ENCODE measurements at regions not wholly inside any gene's neighbourhood (a gene's known extent, or its start where the extent isn't known, plus 50 kb on each side); places are given as distances from the start of the nearest gene placed in this dataset.

DNA sequence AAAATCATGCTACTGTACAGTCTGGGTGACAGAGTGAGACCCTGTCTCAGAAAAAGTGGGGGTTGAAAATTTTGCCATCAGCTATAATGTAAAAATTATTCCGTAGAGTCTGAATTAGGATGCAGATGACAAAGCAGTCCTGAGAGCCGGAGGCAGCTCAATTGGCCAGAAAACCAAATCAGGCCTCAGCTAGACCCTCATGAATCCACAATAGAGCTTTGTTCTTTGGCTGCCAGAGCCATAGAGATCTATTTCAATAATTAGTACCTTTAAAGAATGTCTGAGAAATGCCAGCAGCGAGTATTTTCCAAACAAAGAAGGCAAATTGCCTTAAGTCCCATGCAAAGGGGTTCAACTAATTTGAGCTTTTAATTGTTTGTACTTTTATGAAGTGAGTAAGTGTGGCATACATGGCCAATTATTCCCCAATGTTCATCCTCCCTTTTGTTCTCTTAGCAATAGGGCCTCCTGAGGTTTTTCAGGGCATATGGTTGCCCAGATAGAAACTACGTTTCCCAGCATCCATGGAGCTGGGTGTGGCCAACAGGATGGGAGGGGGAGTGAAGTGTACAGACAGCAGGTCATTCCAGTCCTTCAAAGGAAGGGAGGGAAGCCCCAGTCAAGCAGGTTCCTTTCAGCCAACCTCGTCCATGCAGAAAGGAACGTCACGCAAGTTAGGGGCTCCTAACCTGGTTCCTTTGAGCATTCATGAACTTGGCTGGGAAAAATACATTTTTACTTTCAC lies 211.3 kb upstream of the APCDD1 start:
- no peak for DNase-seq (ENCODE audit: low read depth, low spot score)
- Histone ChIP-seq H3K4me3 (no peak overlapping the region), H3K9me3 (ENCODE audit: low read depth, low read length) (no peaks in the 10 kb centered on the region), H3K9ac (ENCODE audit: insufficient read length) (no peak overlapping the region), H3K27ac (peak overlapping the region; percentile 37; the same call in 1 of the 2 replicates), H3K36me3 (ENCODE audit: insufficient read depth, low read length) (no peaks in the 10 kb centered on the region)
- TF ChIP-seq EZH2 (IDR thresholded peaks at IDR 0.05), result no peak
- TF ChIP-seq POLR2AphosphoS5 (IDR thresholded peaks at IDR 0.05; ENCODE audit: borderline replicate concordance, low read depth, low read length), result no peak
- no peak for TF ChIP-seq FOXP2 (optimal IDR thresholded peaks at IDR 0.05; ENCODE audit: control extremely low read depth, extremely low read length, insufficient read depth)

DNA sequence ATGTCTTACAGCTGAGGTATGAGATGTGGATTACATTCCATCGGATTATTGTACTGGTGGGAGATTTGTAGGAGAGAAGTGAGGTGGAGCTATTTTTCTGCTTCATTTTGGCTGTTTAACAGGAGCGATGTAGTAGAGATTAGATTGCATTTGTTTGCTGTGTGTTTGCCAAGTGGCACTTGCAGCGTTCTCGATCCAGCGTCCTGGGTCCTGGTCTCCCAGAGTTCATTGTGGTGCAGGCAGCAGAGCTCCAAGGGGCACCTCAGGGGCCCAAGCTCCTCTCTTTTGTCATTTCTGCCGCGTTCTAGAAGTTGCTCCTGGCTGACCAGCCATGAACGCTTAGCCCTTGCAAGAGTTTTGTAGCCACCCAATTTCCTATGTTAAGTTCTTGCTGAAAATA lies 210.1 kb upstream of the APCDD1 start:
- no peaks in the 10 kb centered on the region for H3K9me3 ChIP-seq (ENCODE audit: low read depth, low read length)
- no peak overlapping the region for H3K4me3 ChIP-seq
- DNase-seq (ENCODE audit: low read depth, low spot score), result no peak
- no peak overlapping the region for H3K9ac ChIP-seq (ENCODE audit: insufficient read length)
- no peaks in the 10 kb centered on the region for H3K36me3 ChIP-seq (ENCODE audit: insufficient read depth, low read length)
- TF ChIP-seq POLR2AphosphoS5 (IDR thresholded peaks at IDR 0.05; ENCODE audit: borderline replicate concordance, low read depth, low read length), result no peak
- TF ChIP-seq EZH2 (IDR thresholded peaks at IDR 0.05), result no peak
- TF ChIP-seq FOXP2 (optimal IDR thresholded peaks at IDR 0.05; ENCODE audit: control extremely low read depth, extremely low read length, insufficient read depth), result no peak
- H3K27ac ChIP-seq, result no peak overlapping the region

DNA sequence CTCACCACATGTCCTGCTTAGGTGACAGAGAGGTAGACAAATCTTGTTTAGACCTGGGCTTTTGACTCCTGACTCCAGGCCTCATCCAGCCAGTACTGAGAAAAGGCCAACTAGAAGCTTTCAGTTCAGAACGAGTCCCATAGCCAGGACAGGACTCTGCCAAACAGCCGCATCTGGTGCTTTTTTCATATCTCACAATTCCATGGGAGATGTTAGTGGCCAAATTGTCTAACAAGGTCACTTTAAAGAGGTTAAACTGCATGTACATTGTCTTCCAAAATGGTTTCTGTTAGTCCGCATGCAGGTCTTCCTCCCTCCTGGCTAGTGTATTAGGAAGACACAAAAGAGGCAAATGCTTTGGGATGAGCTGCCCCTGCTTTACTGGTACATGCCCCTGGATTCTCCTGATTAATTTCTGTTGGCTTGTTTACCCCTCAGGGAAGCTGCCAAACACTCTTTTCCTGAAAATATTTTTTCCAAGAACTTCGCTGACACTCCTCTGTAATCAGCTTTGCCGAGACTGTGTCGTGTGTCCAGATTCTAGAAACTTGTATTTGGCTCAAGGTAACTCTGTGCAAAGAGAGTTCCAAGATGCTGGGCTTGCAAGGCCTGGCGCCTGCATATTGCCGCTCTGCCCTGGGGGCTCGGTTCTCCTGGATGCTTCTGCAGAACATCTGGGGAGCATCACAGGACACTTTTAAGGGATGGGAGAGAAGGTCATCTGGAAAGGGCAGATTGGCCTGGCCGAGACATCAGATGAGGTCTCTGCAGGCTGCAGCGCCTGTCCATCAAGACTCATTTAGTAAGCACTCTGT lies 209.2 kb upstream of the APCDD1 start:
- Histone ChIP-seq H3K4me3 (no peak overlapping the region), H3K9ac (ENCODE audit: insufficient read length) (no peak overlapping the region), H3K27ac (no peak overlapping the region), H3K36me3 (ENCODE audit: insufficient read depth, low read length) (no peaks in the 10 kb centered on the region), H3K9me3 (ENCODE audit: low read depth, low read length) (no peaks in the 10 kb centered on the region)
- DNase-seq (ENCODE audit: low read depth, low spot score), result no peak
- TF ChIP-seq FOXP2 (optimal IDR thresholded peaks at IDR 0.05; ENCODE audit: control extremely low read depth, extremely low read length, insufficient read depth) (no peak), EZH2 (IDR thresholded peaks at IDR 0.05) (no peak), POLR2AphosphoS5 (IDR thresholded peaks at IDR 0.05; ENCODE audit: borderline replicate concordance, low read depth, low read length) (no peak)

DNA sequence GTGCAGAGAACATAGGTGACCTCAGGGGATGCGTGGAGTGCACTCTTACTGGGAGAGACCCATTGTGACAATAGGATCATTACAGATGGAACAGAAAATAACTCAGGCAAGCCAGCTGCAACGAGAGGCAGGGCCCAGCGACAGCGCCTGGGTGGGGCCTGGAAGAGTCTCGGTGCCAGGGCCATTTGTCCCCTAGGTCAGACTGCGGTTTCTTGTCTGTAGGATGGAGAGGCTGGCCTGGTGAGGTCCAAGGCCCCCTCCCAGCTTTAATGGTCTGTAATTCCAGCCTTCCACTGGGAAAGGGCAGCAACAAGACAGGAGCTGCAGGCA lies 208.6 kb upstream of the APCDD1 start:
- Histone ChIP-seq H3K4me3 (no peak overlapping the region), H3K9me3 (ENCODE audit: low read depth, low read length) (no peaks in the 10 kb centered on the region), H3K36me3 (ENCODE audit: insufficient read depth, low read length) (no peaks in the 10 kb centered on the region), H3K9ac (ENCODE audit: insufficient read length) (no peak overlapping the region), H3K27ac (no peak overlapping the region)
- DNase-seq (ENCODE audit: low read depth, low spot score), result no peak
- no peak for TF ChIP-seq FOXP2 (optimal IDR thresholded peaks at IDR 0.05; ENCODE audit: control extremely low read depth, extremely low read length, insufficient read depth)
- TF ChIP-seq EZH2 (IDR thresholded peaks at IDR 0.05), result no peak
- TF ChIP-seq POLR2AphosphoS5 (IDR thresholded peaks at IDR 0.05; ENCODE audit: borderline replicate concordance, low read depth, low read length), result no peak

DNA sequence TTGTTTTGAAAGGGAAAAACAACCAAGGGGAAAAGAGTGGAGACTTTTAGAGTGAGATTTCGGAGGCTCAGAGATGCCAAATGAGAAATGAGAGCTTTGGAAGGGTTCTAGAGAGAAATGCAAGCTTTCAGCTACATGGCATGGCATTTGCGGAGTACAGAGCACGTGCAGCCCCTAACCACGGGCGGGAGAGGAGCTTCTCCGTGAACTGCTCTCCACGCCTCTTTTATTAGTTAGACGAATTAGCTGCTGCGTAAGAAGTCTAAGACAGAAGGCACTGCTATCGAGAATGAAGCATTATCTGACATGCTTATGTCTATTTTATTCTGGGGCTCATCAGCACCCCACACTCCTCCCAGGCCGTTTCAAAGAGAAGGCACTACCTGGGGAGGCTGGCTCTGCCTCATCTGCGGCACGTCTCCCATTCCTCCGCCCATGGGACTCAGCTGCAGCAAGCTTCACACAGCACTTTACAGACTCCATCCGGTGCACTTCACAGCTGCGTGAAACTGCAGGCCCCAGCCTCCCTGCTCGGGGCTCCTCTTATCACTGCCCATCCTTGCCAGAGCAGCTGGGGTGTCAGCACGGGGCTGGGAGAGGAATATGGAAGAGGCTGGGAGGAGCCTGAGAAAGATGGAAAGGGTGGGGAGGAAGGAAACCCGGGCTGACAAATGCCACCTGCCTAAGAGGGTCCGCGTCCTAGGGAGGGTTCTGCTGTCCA lies 207.3 kb upstream of the APCDD1 start:
- no peak for DNase-seq (ENCODE audit: low read depth, low spot score)
- H3K36me3 ChIP-seq (ENCODE audit: insufficient read depth, low read length), result no peaks in the 10 kb centered on the region
- TF ChIP-seq POLR2AphosphoS5 (IDR thresholded peaks at IDR 0.05; ENCODE audit: borderline replicate concordance, low read depth, low read length) (no peak), EZH2 (IDR thresholded peaks at IDR 0.05) (no peak), FOXP2 (optimal IDR thresholded peaks at IDR 0.05; ENCODE audit: control extremely low read depth, extremely low read length, insufficient read depth) (no peak)

DNA sequence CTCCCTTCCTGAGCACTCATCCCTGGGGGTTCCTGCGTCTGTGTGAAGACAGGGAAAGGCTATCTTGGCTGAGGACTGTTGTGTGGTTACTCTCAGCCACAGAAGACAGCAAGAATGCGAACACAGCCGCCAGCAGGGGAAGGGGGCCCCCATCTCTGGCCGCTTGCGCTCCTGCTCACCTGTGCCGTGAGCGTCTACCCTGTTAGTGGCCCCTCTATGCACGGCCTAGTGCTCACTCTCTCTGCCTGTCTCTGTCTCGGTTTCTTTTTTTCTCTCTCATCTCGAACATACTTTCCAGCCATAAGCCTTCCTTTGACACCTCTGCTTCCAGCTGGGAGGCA lies 206.7 kb upstream of the APCDD1 start:
- no peaks in the 10 kb centered on the region for H3K9me3 ChIP-seq (ENCODE audit: low read depth, low read length)
- no peak overlapping the region for H3K27ac ChIP-seq
- no peak for DNase-seq (ENCODE audit: low read depth, low spot score)
- TF ChIP-seq POLR2AphosphoS5 (IDR thresholded peaks at IDR 0.05; ENCODE audit: borderline replicate concordance, low read depth, low read length), result no peak
- no peak for TF ChIP-seq EZH2 (IDR thresholded peaks at IDR 0.05)
- TF ChIP-seq FOXP2 (optimal IDR thresholded peaks at IDR 0.05; ENCODE audit: control extremely low read depth, extremely low read length, insufficient read depth), result no peak
- H3K4me3 ChIP-seq, result no peak overlapping the region
- no peaks in the 10 kb centered on the region for H3K36me3 ChIP-seq (ENCODE audit: insufficient read depth, low read length)
- H3K9ac ChIP-seq (ENCODE audit: insufficient read length), result no peak overlapping the region

More for the DNA sequence above, 207.3 kb upstream of the APCDD1 start:
- Histone ChIP-seq H3K4me3 (no peak overlapping the region), H3K9ac (ENCODE audit: insufficient read length) (no peak overlapping the region), H3K9me3 (ENCODE audit: low read depth, low read length) (no peaks in the 10 kb centered on the region), H3K27ac (no peak overlapping the region)

DNA sequence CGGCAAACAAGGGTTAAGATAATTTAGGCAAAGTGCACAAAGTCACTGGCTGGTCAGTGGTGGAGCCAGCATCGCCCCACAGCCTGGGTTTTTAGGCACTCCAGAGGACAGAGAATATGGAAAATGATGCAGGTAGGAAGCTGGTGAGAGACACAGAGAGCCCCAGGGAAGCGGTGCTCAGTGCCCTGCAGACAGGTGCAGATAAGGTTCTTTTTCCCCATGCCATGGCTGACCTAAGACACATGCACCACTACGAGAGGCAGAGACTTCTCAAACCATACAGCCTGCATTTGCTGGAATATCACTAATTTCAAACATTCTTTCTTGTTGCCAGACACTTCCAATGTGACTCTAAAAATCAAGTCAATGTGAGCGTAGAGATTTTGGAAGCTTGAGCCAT lies 205.7 kb upstream of the APCDD1 start:
- TF ChIP-seq FOXP2 (optimal IDR thresholded peaks at IDR 0.05; ENCODE audit: control extremely low read depth, extremely low read length, insufficient read depth), result no peak
- no peak for TF ChIP-seq EZH2 (IDR thresholded peaks at IDR 0.05)
- no peak for TF ChIP-seq POLR2AphosphoS5 (IDR thresholded peaks at IDR 0.05; ENCODE audit: borderline replicate concordance, low read depth, low read length)
- H3K27ac ChIP-seq, result no peak overlapping the region
- no peak overlapping the region for H3K4me3 ChIP-seq
- DNase-seq (ENCODE audit: low read depth, low spot score), result no peak
- no peaks in the 10 kb centered on the region for H3K36me3 ChIP-seq (ENCODE audit: insufficient read depth, low read length)
- no peak overlapping the region for H3K9ac ChIP-seq (ENCODE audit: insufficient read length)
- H3K9me3 ChIP-seq (ENCODE audit: low read depth, low read length), result no peaks in the 10 kb centered on the region

DNA sequence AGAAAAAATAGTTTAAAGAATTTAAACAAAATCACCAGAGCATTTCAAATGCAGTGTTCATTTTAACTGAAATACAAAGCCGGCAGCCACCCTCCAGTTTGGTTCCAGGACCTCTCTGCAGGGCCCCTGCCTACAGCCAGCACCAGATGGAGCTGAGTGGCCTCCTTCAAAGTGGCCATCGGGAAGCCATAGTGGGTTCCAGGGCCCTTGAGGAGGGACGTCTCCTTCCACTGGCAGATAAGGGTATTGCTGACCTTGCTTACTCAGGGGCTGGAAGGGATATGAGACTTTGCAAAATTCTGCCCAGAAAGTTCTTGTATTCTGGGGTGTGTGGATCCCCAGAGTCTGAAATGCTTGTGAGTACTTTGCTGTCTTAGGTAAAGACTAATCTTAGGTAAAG lies 205.2 kb upstream of the APCDD1 start:
- H3K9me3 ChIP-seq (ENCODE audit: low read depth, low read length), result no peaks in the 10 kb centered on the region
- TF ChIP-seq FOXP2 (optimal IDR thresholded peaks at IDR 0.05; ENCODE audit: control extremely low read depth, extremely low read length, insufficient read depth) (no peak), EZH2 (IDR thresholded peaks at IDR 0.05) (no peak), POLR2AphosphoS5 (IDR thresholded peaks at IDR 0.05; ENCODE audit: borderline replicate concordance, low read depth, low read length) (no peak)
- no peak overlapping the region for H3K4me3 ChIP-seq
- H3K27ac ChIP-seq, result no peak overlapping the region
- no peak for DNase-seq (ENCODE audit: low read depth, low spot score)
- H3K36me3 ChIP-seq (ENCODE audit: insufficient read depth, low read length), result no peaks in the 10 kb centered on the region
- no peak overlapping the region for H3K9ac ChIP-seq (ENCODE audit: insufficient read length)
